RWPE1 (cell line): ENCODE measurements at regions not wholly inside any gene's neighbourhood (a gene's known extent, or its start where the extent isn't known, plus 50 kb on each side); places are given as distances from the start of the nearest gene placed in this dataset.
"Not testable (repeated sequence)": the region's sequence is repeated elsewhere in the genome, so short reads cannot be mapped to it uniquely, and the experiment has no call there.

ENCODE experiments used
- CTCF ChIA-PET: fragments of 350-600 bp; sonication (Branson Sonifier 250); formaldehyde crosslinking; extraction: SDS; loops from one replicate; lab custom pipeline; 2021; lab: Yijun Ruan, JAX
- POLR2A ChIA-PET: fragments of 400-600 bp; formaldehyde crosslinking; extraction: SDS; loops from one replicate; lab custom pipeline; 2020; ENCODE audit warnings: antibody characterized with exemption; ENCODE audit not compliant: low non-redundant PET; lab: Yijun Ruan, JAX
- DNase-seq: peaks from one replicate; pipeline ENCODE4 v3.0.0; 2012; ENCODE audit warnings: low spot score
- H3K27ac ChIP-seq: fragments of 450-650 bp; 2 replicates; pipeline ENCODE4 v1.5.1; 2017
- CTCF ChIP-seq: fragments of 450-650 bp; conservative IDR thresholded peaks from 2 replicates; pipeline ENCODE4 v1.5.1; 2017; ENCODE audit warnings: low read depth, mild to moderate bottlenecking

DNA sequence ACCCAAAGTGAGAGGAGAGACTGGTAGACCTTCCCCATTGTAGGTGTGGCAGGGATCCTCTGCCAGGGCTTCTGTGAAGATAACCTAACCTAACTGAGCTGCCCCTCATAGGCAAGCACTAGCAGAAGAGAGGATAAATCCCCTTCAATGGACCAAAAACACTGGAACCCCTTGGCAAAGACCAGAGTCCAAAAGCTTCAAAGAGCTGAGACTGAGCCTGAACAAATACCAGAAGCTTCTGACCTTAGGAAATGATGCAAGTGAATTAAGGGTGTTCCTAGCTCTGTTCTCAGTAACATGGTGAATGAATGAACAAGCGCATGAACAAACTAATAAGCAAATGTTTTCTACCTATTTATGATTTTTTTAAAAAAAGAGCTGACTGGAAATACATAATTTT, 123.2 kb downstream of the RRAGC start:
- ChIA-PET POLR2A (no interaction called here), CTCF (no interaction called here)
- no peak for DNase-seq
- no peak overlapping the region for H3K27ac ChIP-seq
- no peak for TF ChIP-seq CTCF

- TF ChIP-seq CTCF = no peak
- no peak for DNase-seq
- ChIA-PET CTCF (no interaction called here), POLR2A (no interaction called here)
- no peak overlapping the region for H3K27ac ChIP-seq
Observed at GRCh38 chr1:38735651-38736161, 123.9 kb downstream of the RRAGC start.

GRCh38 chr1:38733761-38734160, 125.8 kb downstream of the RRAGC start:
- POLR2A ChIA-PET = no interaction called here
- peak; percentile 60 for DNase-seq
- no peak for TF ChIP-seq CTCF
- no peak overlapping the region for H3K27ac ChIP-seq
- CTCF ChIA-PET = interaction anchor here (0.6 to 0.7 kb wide), 2 partner anchors 107 to 719 kb away, joined by 3 to 4 read pairs; no protein-coding TSS in a partner anchor

DNA sequence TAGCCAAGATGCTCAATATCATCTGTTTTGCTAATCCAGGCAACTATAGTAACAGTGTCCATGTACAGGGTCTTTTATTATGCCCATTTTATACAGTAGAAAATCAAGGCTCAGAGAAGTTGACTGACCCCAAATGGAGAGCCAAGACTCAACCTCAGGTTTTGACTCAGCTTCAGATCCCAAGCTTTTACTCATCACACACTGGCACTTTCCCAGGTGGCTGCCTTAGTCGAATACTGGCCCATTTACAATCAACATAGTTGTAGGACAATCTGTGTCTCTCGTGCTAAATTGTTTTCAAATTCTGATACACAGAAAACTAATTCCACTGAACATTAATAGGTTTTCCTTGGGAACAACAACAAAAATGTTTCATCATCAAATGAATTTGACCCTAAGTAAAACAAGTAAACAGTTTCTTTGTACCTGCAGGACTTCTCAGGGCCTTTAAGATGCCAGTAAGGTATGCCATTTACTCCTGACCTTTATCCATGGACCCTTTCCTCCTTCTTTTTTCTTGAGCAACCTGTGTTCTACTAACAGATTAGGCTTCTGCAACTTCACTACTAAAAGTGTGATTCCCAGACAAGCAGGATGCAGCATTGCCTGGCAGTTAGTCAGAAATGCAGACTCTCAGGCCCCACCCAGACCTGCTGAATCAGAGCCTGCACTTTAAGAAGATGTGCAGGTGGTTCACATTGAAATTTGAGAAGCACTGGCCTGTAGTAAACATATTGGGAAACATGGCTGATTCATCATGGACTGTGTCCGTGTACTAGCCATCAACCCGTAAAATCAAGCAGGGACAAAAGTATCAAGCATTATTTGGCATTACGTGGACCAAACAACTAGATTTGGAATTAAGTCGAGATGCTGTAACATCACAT, 128.8 kb downstream of the RRAGC start:
- ChIA-PET CTCF (no interaction called here), POLR2A (no interaction called here)
- DNase-seq = peak; percentile 48
- TF ChIP-seq CTCF = no peak
- H3K27ac ChIP-seq = no peak overlapping the region

DNA sequence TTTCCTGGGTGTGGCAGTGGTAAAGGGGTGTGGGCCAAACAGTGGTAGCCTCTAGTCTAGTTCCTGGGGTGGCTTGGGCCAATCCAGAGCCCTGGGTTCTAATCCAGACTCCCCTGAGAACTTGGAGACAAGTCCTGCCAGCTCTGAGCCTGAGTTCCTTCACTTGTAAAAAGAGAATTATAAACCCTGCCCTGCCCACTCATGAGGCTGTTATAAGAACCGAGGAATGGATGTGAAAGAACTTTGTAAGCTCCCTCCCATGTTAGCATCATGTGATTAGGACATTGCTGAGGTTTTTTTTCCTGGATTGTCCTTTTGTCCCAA, 131.0 kb downstream of the RRAGC start:
- DNase-seq = no peak
- ChIA-PET POLR2A (no interaction called here), CTCF (interaction anchor here (0.5 to 0.7 kb wide), 2 partner anchors 111 to 289 kb away, joined by 3 read pairs; no protein-coding TSS in a partner anchor)
- peak overlapping the region; percentile 41; the same call in 1 of the 2 replicates for H3K27ac ChIP-seq
- no peak for TF ChIP-seq CTCF

DNA sequence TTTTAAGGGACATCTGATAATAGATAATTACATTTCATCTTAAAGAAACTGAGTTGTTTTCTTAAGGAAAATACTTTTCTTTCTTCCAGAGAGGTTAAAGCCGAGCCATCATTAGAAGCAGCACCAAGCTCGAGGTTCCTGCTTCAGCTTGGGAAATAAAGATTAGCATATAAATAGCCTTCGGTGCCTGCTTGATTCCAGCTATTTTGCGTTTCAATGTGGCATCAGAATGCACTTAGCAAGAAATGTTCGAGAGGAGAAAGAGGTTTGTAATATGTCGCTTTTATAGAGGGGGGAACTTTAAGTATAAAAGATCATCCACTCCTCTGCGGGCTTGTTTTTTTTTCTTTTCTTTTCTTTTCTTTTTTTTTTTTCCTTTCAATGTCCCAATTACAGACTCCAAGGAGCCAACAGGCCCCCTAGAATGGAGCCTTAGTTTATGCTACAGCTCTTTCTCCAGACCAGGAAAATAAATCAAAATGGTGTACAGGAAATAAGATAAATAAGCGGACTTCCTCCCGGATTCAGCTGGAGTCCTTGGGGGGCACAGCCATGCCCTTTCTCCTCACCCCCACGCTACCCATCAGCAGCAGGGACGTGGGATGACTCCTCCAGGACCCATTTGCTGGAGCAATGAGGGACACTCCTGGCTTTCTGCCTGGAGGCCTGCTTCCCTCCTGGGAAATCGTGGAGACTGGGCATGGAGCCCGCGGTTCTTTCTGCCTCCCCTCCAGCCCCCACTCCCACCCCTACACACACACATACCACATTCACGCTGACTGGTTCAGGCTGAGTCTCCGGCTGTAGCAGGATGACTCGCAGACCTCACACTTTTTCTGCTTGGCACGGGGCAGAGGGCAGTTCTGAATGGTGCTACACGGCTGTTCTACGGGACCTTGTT, 131.6 kb downstream of the RRAGC start:
- POLR2A ChIA-PET = no interaction called here
- CTCF ChIA-PET = interaction anchor here (0.7 kb wide), 1 partner anchor 110 kb away, joined by 3 read pairs; no protein-coding TSS in a partner anchor
- no peak for TF ChIP-seq CTCF
- DNase-seq = no peak
- peak overlapping the region; percentile 41; the same call in 1 of the 2 replicates for H3K27ac ChIP-seq

GRCh38 chr1:38725321-38725961, 134.1 kb downstream of the RRAGC start:
- CTCF ChIA-PET, POLR2A ChIA-PET, DNase-seq, H3K27ac ChIP-seq: not testable (repeated sequence)
